SK-N-SH (cell line): ENCODE measurements at regions not wholly inside any gene's neighbourhood (a gene's known extent, or its start where the extent isn't known, plus 50 kb on each side); places are given as distances from the start of the nearest gene placed in this dataset.

Source experiments
- EZH2phosphoT487 ChIP-seq: fragments of 200-600 bp; sonication (generic); IDR thresholded peaks from 2 replicates; pipeline ENCODE4 v1.6.1; 2017; ENCODE audit warnings: low read depth, mixed run types, mild to moderate bottlenecking, antibody characterized with exemption, moderate library complexity, borderline replicate concordance
- FOXM1 ChIP-seq: IDR thresholded peaks from 2 replicates; pipeline ENCODE4 v1.4.0; 2012; ENCODE audit warnings: low read depth, mild to moderate bottlenecking
- NFIC ChIP-seq: IDR thresholded peaks from 2 replicates; pipeline ENCODE4 v1.4.0; 2012; ENCODE audit warnings: borderline replicate concordance
- POLR2AphosphoS5 ChIP-seq: IDR thresholded peaks from 2 replicates; pipeline ENCODE4 v1.6.1; 2012; ENCODE audit warnings: low read depth, low read length
- RAD21 ChIP-seq: IDR thresholded peaks from 2 replicates; pipeline ENCODE4 v1.6.1; 2012; ENCODE audit warnings: mild to moderate bottlenecking, low read length
- TF ChIP-seq, protein P1 (sequence below): fragments of 200-600 bp; sonication (generic); IDR thresholded peaks from 2 replicates; pipeline ENCODE4 v1.6.1; 2017; ENCODE audit warnings: antibody characterized with exemption, mild to moderate bottlenecking, moderate library complexity
- TF ChIP-seq, protein P2 (sequence below): IDR thresholded peaks from 2 replicates; pipeline ENCODE4 v1.4.0; 2012; ENCODE audit warnings: low read depth
- TF ChIP-seq, protein P3 (sequence below): IDR thresholded peaks from 2 replicates; pipeline ENCODE4 v1.6.1; 2012; ENCODE audit warnings: mild to moderate bottlenecking, low read depth, low read length, moderate library complexity

DNA sequence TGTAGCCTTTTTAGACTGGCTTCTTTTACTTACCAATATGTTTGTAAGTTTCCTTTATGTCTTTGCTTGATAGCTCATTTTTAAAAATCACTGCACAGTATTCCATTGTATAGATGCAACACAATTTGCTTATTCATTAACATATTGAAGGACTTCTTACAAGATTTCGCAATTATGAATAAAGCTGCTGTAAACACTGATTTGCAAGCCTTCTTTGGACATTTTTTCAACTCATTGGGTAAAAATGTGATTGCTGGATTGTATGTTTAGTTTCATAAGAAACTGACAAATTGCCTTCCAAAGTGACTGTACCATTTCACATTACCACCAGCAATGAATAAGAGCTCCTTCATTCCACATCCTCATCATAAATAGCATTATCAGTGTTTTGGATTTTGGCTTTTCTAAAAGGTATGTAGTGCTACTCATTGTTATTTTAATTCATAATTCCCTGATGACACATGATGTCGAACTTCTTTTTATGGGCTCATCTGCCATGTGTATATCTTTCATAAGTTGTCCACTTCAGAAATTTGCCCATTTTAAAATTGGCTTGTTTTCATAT is 80.7 kb downstream of the TFAP2B start:
- no peak for TF ChIP-seq EZH2phosphoT487
- TF ChIP-seq, protein P1, sequence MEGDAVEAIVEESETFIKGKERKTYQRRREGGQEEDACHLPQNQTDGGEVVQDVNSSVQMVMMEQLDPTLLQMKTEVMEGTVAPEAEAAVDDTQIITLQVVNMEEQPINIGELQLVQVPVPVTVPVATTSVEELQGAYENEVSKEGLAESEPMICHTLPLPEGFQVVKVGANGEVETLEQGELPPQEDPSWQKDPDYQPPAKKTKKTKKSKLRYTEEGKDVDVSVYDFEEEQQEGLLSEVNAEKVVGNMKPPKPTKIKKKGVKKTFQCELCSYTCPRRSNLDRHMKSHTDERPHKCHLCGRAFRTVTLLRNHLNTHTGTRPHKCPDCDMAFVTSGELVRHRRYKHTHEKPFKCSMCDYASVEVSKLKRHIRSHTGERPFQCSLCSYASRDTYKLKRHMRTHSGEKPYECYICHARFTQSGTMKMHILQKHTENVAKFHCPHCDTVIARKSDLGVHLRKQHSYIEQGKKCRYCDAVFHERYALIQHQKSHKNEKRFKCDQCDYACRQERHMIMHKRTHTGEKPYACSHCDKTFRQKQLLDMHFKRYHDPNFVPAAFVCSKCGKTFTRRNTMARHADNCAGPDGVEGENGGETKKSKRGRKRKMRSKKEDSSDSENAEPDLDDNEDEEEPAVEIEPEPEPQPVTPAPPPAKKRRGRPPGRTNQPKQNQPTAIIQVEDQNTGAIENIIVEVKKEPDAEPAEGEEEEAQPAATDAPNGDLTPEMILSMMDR, result no peak
- no peak for TF ChIP-seq NFIC
- no peak for TF ChIP-seq RAD21
- TF ChIP-seq, protein P2, sequence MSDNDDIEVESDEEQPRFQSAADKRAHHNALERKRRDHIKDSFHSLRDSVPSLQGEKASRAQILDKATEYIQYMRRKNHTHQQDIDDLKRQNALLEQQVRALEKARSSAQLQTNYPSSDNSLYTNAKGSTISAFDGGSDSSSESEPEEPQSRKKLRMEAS, result no peak
- TF ChIP-seq FOXM1, result no peak
- TF ChIP-seq POLR2AphosphoS5, result no peak
- TF ChIP-seq, protein P3, sequence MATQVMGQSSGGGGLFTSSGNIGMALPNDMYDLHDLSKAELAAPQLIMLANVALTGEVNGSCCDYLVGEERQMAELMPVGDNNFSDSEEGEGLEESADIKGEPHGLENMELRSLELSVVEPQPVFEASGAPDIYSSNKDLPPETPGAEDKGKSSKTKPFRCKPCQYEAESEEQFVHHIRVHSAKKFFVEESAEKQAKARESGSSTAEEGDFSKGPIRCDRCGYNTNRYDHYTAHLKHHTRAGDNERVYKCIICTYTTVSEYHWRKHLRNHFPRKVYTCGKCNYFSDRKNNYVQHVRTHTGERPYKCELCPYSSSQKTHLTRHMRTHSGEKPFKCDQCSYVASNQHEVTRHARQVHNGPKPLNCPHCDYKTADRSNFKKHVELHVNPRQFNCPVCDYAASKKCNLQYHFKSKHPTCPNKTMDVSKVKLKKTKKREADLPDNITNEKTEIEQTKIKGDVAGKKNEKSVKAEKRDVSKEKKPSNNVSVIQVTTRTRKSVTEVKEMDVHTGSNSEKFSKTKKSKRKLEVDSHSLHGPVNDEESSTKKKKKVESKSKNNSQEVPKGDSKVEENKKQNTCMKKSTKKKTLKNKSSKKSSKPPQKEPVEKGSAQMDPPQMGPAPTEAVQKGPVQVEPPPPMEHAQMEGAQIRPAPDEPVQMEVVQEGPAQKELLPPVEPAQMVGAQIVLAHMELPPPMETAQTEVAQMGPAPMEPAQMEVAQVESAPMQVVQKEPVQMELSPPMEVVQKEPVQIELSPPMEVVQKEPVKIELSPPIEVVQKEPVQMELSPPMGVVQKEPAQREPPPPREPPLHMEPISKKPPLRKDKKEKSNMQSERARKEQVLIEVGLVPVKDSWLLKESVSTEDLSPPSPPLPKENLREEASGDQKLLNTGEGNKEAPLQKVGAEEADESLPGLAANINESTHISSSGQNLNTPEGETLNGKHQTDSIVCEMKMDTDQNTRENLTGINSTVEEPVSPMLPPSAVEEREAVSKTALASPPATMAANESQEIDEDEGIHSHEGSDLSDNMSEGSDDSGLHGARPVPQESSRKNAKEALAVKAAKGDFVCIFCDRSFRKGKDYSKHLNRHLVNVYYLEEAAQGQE, result no peak
